Panc1 (cell line): ENCODE measurements at regions not wholly inside any gene's neighbourhood (a gene's known extent, or its start where the extent isn't known, plus 50 kb on each side); places are given as distances from the start of the nearest gene placed in this dataset.
A peak's percentile ranks its signal among the peaks of the same experiment; 100 is the strongest.
"Not testable (repeated sequence)": the region's sequence is repeated elsewhere in the genome, so short reads cannot be mapped to it uniquely, and the experiment has no call there.

Experiments used
- ATAC-seq: fragments of 200-7000 bp; cut with Tn5 transposase; 2 replicates; pipeline ENCODE4 v1.9.1; 2020; ENCODE audit warnings: mild to moderate bottlenecking, moderate library complexity
- BruUV-seq: library from RNA; stranded (reverse); fragments of 400-500 nt; replicated peaks from 2 replicates; lab custom pipeline; 2021; lab: Mats Ljungman, UMichigan
- CTCF ChIA-PET: fragments of 300-600 bp; sonication (Branson Sonifier 250); formaldehyde crosslinking; loops from one replicate; lab custom pipeline; 2022; ENCODE audit warnings: antibody characterized with exemption; lab: Charles Lee
- POLR2A ChIA-PET: fragments of 300-600 bp; sonication (Branson Sonifier 250); formaldehyde crosslinking; loops from one replicate; lab custom pipeline; 2022; ENCODE audit warnings: antibody characterized with exemption; lab: Charles Lee
- DNase-seq: peaks from one replicate; pipeline ENCODE4 v3.0.0-alpha.2; 2010; ENCODE audit warnings: low read depth, low spot score
- H3K27ac ChIP-seq: 2 replicates; pipeline ENCODE4 v1.5.1; 2011; ENCODE audit warnings: mild to moderate bottlenecking, low read length, inconsistent platforms
- H3K27me3 ChIP-seq: fragments of 200-500 bp; sonication (Bioruptor generic); 2 replicates; pipeline ENCODE4 v1.6.0; 2014; ENCODE audit warnings: low read length, inconsistent platforms; ENCODE audit not compliant: control insufficient read depth, insufficient read depth
- H3K36me3 ChIP-seq: fragments of 200-500 bp; sonication (Bioruptor generic); 2 replicates; pipeline ENCODE4 v1.5.1; 2014; ENCODE audit warnings: inconsistent platforms, mild to moderate bottlenecking, low read length, moderate library complexity; ENCODE audit not compliant: control insufficient read depth, insufficient read depth
- H3K4me1 ChIP-seq: 2 replicates; pipeline ENCODE4 v1.5.1; 2011; ENCODE audit warnings: inconsistent platforms, mild to moderate bottlenecking, low read length, moderate library complexity; ENCODE audit not compliant: control insufficient read depth, insufficient read depth
- H3K4me3 ChIP-seq, 2 experiments: 2 replicates each; pipeline ENCODE4 v1.5.1; 2011 to 2012; ENCODE audit warnings: low read depth in 2 of 2, low read length in 2 of 2, mild to moderate bottlenecking in 2 of 2, inconsistent platforms in 1 of 2, moderate library complexity in 1 of 2
- H3K9me3 ChIP-seq: fragments of 200-500 bp; sonication (Bioruptor generic); 2 replicates; pipeline ENCODE4 v1.5.1; 2014; ENCODE audit warnings: low read depth, mild to moderate bottlenecking, inconsistent platforms, low read length, moderate library complexity; ENCODE audit not compliant: control insufficient read depth, insufficient read depth
- CTCF ChIP-seq: fragments of 450-650 bp; IDR thresholded peaks from 2 replicates; pipeline ENCODE4 v1.5.1; 2017; ENCODE audit warnings: mild to moderate bottlenecking
- POLR2AphosphoS5 ChIP-seq: IDR thresholded peaks from 2 replicates; pipeline ENCODE4 v1.6.1; 2012; ENCODE audit warnings: mild to moderate bottlenecking, low read depth, low read length, moderate library complexity
- REST ChIP-seq, 2 experiments: IDR thresholded peaks; 2 replicates each; pipeline ENCODE4 v1.6.1; 2011 to 2012; ENCODE audit warnings: low read depth in 2 of 2, control low read depth in 1 of 2, low read length in 1 of 2, mild to moderate bottlenecking in 1 of 2, moderate library complexity in 1 of 2; ENCODE audit not compliant: insufficient read depth in 1 of 2
- SIN3A ChIP-seq: IDR thresholded peaks from 2 replicates; pipeline ENCODE4 v1.6.1; 2012; ENCODE audit warnings: low read depth, mild to moderate bottlenecking, low read length, moderate library complexity, borderline replicate concordance; ENCODE audit not compliant: insufficient read depth
- TCF7L2 ChIP-seq: IDR thresholded peaks from 2 replicates; pipeline ENCODE4 v1.6.1; 2011; ENCODE audit warnings: mild to moderate bottlenecking, low read depth, low read length, inconsistent platforms
- in situ Hi-C: cut with HindIII; loops from 2 replicates; pipeline ENCODE4 v1.10.0; 2016; ENCODE audit warnings: low sequenced_read_pairs, low pct_unique_long_range_greater_than_20kb
- intact Hi-C: fragments of 100-400 bp; cut with micrococcal nuclease; formaldehyde crosslinking; loops from one replicate; pipeline ENCODE4 v1.10.0; 2022; ENCODE audit not compliant: unreplicated experiment

GRCh38 chr15:34496207-34496995 is 58.8 kb upstream of the GOLGA8A start:
- TF ChIP-seq POLR2AphosphoS5 (no peak), REST (IDR thresholded peaks at IDR 0.05; ENCODE audit: insufficient read depth in 1 of 2, low read depth in 2 of 2, low read length in 1 of 2) (no peak), TCF7L2 (no peak), SIN3A (no peak), CTCF (no peak)
- peaks cover 10% of the 10 kb centered on the region for H3K27me3 ChIP-seq
- H3K27ac ChIP-seq = no peak overlapping the region
- no TSS peak for BruUV-seq
- DNase-seq (no peak), ATAC-seq (0 out of 2 replicates have a peak, but pooled peaks have one; percentile 26)
- intact Hi-C loops (no loop called here), in situ Hi-C loops (no loop called here)
- no peak overlapping the region for H3K4me3 ChIP-seq
- ChIA-PET POLR2A (no interaction called here), CTCF (no interaction called here)
- H3K36me3 ChIP-seq = no peaks in the 10 kb centered on the region
- H3K4me1 ChIP-seq = no peaks in the 10 kb centered on the region
- no peaks in the 10 kb centered on the region for H3K9me3 ChIP-seq

GRCh38 chr15:34495707-34496106 is 58.1 kb upstream of the GOLGA8A start:
- CTCF ChIA-PET, H3K27ac ChIP-seq, intact Hi-C loops, H3K4me3 ChIP-seq, DNase-seq, H3K36me3 ChIP-seq, POLR2A ChIA-PET, H3K4me1 ChIP-seq, BruUV-seq, ATAC-seq, in situ Hi-C loops, H3K9me3 ChIP-seq: not testable (repeated sequence)
- peaks cover 16% of the 10 kb centered on the region for H3K27me3 ChIP-seq

GRCh38 chr15:34494084-34494399 is 56.4 kb upstream of the GOLGA8A start:
- CTCF ChIA-PET = no interaction called here
- in situ Hi-C loops (no loop called here), intact Hi-C loops (no loop called here)
- TF ChIP-seq CTCF = no peak
- Histone ChIP-seq H3K9me3 (no peaks in the 10 kb centered on the region), H3K36me3 (no peaks in the 10 kb centered on the region), H3K27ac (no peak overlapping the region), H3K4me3 (no peak overlapping the region), H3K27me3 (peaks cover 12% of the 10 kb centered on the region; the same call in 1 of the 2 replicates), H3K4me1 (no peaks in the 10 kb centered on the region)
- no TSS peak for BruUV-seq
- POLR2A ChIA-PET = no interaction called here
- no peak for ATAC-seq
- DNase-seq = no peak
